Stimulated activated naive CD4-positive, alpha-beta T cell (primary cell): ENCODE measurements at regions not wholly inside any gene's neighbourhood (a gene's known extent, or its start where the extent isn't known, plus 50 kb on each side); places are given as distances from the start of the nearest gene placed in this dataset.
"Not testable (repeated sequence)": the region's sequence is repeated elsewhere in the genome, so short reads cannot be mapped to it uniquely, and the experiment has no call there.

Source experiments
- DNase-seq, 6 experiments: peaks; one replicate each; lab custom pipeline; 2025; lab: John Stamatoyannopoulos, UW

DNA sequence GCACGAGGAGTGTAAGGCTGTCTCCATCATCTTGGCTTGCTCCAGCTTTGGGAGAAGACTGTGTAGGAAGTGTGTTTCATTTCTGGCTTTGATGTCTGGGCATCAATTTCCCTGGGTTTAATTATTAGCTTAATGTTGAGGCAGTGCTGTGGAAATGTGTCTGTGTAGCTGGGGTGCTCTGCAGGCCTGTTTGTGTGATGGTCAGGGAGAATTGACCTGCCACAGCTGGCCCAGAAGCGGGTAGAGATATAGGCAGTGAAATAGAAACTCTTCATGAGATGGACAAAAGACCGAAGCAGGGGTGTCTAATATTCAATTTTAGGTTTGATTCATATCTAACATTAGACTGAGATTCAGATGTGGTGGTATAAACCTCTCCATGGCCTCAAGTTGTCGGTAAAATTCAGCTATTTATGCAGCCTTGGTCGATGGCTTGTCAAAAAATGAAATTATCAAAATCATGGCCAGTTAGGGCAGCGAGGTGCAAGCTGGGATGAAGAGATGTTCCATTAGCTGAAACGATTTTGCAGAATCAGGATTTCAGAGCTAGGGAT lies 95.3 kb upstream of the SNX9 start:
- DNase-seq: no peak

DNA sequence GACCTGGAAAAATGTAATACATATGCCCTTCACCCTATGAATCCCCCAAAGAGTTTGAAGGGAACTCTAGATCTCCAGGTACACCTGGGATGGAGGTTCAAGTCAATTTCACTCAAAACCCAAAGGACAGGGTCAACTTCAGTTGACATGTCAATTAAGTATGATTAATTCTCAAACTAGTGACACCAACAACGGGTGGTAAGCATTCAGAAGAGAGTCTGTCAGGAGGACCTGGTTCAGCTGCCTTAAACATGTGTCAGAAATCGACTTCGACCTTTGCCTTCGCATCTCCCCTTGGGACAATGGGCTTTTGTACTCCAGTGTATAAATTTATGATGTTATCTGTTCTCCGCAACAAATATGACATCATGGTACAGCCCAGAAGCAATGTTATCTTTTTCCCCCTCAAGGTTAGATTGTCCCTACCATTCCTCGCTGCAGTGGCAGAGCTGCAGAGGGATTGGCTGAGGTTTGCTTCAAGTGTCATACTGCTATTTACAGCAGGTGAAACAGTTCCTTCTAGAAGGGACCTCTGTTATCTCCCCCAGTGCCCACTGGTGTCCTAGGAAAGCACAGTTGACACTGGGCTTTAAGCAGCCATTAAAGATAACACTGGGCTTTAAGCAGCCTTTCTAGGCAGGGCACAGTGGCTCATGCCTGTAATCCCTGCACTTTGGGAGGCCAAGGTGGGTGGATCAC lies 94.7 kb upstream of the SNX9 start:
- DNase-seq: no peak

DNA sequence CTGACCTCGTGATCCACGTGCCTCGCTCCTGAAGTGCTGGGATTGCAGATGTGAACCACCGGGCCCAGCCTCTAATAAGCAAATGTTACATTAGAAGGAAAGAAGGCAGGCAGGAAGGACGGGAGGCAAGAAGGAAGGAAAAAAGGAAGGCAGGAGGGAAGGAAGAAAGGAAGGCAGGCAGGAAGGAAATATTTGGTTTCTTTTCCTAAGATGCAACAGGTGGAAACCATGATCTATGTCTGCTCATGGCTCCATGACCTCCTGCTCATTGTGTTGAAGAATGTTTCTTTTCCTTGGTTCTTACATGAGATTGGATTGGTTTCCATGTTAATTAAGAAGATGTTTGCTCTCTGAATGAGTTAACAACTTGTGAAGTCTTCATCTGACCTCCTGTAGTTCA lies 91.8 kb upstream of the SNX9 start:
- DNase-seq: no peak

DNA sequence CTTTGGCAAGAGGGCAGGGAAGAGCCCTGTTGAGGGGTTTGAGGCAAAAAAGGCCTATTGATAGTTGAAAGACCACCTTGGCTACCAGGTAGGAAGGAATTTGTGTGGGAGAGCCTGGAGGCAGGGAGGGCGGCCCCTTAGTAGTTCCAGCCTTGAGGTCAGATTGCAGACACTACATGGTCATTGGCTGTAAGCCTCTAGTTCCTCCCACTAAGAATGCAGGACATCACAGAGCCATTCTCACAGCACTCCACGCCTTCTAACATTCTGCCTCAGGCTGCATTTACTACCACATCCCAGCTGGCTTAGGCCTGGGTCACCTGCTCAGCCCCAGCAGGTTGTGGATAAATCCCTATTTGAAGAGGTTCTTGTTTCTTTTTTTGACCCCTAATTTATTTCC lies 91.0 kb upstream of the SNX9 start:
- DNase-seq: no peak

DNA sequence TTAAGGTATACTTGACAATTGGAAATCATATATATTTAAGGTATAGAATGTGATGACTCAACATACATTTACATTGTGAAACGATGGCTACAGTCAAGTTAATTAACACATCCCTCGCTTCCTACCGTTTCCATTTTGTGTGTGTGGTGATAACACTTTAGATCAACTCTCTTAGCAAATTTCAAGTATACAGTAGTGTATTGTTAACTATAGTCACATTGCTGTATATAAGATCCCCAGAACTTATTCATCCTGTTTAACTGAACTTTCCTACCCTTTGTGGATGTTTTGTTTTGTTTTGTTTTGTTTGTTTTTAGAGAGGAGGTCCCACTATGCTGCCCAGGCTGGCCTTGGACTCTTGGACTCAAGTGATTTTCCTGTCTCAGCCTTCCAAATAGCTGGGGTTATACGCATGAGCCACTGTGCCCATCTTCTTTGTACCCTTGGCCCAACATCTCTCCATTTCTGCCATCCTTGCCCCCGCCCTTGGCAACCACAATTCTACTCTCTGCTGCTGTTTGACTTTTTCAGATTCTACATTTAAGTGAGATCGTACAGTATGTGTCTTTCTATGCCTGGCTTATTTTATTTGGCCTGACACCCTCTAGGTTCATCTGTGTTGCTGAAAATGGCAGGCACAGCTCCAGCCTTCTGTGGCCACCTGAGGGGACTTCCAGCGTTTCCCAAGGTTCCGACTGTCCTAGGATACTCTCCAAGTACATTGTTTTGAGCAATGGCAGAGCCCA lies 90.5 kb upstream of the SNX9 start:
- no peak for DNase-seq

DNA sequence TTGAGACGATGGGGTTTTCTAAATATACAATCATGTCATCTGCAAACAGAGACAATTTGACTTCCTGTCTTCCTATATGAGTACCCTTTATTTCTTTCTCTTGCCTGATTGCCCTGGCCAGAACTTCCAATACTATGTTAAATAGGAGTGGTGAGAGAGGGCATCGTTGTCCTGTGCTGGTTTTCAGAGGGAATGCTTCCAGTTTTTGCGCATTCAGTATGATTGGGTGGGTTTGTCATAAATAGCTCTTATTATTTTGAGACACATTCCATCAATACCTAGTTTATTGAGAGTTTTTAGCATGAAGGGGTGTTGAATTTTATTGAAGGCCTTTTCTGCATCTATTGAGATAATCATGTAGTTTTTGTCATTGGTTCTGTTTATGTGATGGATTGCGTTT lies 86.5 kb upstream of the SNX9 start:
- DNase-seq: not testable (repeated sequence)

DNA sequence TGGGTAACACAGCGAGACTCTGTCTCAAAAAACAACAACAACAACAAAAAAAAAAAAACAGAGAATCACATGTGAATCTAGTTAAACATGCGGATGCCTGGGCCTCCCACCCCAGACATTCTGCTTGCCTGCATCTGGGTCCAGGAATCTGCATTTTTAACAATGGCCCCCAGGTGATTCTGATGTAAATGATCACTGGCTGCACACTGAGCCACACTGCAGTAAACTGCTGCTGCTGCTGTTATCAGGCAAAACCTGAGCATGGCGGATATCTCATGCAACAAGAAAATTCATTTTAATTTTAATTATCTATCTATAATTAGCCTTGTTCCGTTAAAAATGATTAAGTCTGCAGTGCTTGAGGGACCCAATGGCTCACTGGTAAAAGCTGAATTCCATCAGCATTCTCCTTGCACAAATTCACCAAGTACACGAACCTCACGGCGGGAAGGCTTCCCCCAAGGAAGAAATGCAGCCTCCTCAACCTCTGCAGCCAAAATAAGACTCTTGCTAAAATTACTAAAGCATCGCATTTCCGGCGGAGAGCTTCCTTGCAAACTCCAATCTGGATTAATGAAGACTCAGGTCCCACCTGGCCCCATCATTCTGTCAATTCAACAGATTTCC lies 81.6 kb upstream of the SNX9 start:
- no peak for DNase-seq

DNA sequence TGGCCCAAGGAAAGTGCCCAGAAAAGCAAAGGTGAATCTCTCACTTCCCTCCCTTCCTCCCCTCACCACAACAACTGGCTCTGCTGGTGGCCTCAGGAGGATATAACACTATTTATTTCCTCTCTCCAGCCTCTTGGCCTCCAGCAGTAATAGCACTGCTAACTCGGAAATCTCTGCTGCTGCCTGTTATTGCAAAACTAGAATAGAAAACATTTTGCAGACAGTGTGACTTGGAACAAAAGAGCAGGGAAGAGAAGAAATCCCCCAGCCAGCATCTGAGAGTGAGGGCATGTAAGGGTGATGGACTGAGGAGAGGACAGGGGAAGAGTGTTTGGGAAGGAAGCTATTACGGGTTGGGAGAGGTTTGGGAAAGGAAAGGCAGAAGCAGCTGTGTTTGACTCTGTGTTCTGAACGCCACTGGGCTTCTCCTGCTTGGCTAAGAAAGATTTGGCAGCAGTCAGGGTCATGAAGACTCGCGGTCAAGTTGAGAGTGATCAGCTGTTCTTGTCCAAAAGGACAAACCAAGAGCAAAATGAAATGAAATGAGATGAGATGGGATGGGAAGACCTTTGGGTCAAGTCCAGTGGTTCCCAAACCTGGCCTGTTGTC lies 81.0 kb upstream of the SNX9 start:
- DNase-seq: no peak

DNA sequence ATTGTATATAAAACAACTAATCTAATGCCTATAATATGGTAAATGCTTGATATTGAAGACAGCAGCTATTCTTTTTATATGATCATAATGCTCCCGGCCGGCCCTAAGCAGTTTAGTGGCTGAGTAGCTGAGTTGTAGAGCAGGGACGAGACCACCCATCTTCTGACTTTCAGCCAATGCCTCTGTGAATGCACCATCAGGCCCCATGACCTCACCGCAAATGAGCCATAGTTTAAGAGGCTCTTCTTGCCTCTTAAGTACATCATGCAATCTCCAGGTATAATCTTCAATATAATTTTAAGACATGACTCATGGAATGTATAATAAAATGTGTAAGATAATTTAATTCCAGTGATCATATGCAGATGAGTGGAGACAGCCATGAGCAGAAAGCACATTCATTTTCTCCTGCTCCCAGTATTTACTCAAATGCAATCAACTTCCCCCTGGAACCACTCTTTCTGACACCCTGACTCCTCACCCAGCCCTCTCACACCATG lies 78.9 kb upstream of the SNX9 start:
- DNase-seq: no peak

DNA sequence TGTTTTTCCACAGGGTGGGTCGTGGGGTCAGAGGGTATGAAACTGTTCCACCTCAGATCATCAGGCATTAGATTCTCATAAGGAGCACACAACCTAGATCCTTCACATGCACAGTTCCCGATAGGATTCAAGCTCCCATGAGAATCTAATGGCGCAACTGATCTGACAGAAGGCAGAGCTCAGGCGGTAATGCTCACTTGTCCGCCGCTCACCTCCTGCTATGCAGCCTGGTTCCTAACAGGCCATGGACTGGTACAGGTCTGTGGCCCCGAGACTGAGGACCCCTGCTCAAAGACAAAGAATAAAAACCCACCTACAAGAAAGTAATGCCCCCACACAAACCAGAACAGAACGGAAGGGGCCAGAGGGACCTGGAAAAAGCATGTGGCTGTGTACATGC lies 76.1 kb upstream of the SNX9 start:
- no peak for DNase-seq

DNA sequence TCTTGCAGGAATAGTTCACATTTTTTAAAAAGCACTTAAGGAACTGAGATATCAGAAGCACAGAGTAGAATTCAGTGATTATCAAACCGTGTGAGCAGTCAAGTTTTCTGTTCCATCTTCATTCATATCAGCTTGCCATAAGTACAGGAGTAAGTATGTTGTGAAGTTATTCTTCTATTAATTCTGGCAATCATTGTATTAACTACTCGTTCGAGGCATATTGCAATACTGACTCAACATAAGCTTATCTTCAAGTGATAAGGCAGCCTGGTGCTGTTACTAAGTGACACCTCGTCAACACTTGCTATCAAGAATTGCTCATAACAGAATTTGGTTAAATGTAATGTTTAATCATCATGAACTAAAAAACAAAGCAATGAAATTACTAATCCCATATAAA lies 75.7 kb upstream of the SNX9 start:
- DNase-seq: no peak

DNA sequence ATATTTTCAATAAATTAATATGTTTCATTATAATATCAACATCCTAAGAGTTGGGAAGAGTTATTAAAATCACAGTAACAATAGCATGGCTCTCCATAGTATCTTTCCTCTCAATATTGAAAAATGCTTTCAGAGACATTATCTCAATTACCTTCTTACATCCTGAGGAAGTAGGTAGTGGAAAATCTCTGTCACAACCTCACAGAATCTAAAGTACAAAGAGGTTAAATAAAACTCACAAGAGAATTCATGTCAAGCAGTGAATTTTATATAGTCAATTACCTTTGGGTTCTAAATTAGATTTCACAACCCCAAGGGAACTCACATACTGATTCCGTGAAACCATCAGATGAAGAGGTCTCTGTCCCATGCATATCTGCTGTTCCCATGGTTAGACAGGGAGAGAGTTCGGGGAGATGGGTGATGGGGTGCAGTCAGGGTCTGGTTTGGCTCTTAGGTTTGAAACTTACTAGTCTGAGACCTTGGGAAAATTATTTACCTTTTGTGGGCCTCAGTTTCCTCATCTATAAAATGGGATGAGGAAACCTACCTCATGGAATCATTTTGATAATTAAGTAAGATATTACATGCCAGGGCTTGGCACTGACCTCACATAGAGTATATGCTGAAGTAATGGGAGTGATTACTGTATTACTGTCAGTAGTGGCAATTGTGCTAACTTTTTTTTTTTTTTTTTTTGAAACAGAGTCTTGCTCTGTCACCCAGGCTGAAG lies 74.0 kb upstream of the SNX9 start:
- no peak for DNase-seq

DNA sequence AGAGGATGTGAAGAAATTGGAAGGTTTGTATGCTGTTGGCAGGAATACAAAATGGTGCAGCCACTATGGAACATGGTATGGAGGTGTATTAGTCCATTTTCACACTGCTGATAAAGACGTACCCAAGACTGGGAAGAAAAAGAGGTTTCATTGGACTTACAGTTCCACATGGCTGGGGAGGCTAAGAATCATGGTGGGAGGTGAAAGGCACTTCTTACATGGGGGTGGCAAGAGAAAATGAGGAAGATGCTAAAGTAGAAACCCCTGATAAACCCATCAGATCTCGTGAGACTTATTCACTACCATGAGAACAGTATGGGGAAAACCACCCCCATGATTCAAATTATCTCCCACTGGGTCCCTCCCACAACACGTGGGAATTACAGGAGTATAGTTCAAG lies 72.1 kb upstream of the SNX9 start:
- not testable (repeated sequence) for DNase-seq

DNA sequence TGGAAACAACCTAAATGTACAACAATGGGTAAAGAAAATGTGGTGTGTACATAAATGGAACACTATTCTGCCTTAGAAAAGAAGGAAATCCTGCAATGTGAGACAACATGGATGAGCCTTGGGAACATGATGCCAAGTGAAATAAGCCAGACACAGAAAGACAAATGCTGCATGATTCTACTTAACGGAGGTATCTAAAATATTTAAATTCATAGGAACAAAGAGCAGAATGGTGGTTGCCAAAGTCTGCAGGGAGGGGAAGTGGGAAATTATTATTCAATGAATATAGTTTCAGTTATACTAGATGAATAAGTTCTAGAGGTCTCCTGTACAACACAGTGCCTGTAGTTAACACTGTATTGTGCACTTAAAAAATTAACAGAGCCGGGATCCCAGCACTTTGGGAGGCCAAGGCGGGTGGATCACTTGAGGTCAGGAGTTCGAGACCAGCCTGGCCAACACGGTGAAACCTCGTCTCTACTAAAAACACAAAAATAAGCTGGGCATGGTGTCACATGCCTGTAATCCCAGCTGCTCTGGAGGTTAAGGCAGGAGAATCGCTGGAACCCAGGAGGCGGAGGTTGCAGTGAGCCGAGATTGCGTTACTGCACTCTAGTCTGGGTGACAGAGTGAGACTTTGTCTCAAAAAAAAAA lies 71.4 kb upstream of the SNX9 start:
- no peak for DNase-seq

DNA sequence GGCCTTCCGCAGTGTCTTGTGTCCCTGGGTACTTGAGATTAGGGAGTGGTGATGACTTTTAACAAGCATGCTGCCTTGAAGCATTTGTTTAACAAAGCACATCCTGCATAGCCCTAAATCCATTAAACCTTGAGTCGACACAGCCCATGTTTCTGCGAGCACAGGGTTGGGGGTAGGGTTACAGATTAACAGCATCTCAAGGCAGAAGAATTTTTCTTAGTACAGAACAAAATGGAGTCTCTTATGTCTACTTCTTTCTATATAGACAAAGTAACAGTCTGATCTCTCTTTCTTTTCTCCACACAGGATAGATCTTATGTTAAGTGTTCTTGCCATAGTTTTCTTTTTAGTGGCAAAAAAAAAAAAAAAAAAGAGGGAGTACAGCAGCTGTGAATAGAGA lies 70.2 kb upstream of the SNX9 start:
- DNase-seq: not testable (repeated sequence)

DNA sequence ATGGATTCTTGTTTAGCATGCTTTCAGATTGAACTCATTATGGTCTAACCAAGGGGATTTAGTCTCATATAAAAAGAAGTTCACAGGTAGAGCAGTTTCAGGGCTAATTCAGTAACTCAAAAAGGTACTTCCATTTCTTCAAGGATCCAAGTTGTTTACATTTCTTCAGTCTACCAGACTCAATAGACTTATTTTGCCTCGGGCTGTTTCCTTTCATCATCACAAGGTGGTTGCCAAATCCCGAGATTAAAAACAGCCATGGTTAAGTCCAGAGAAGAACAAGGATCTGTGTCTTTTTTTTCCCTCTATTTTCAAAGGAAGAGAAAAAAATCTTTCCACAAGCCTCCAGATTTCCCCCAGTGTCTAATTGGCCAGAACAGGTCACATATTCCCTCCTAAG lies 69.8 kb upstream of the SNX9 start:
- no peak for DNase-seq

DNA sequence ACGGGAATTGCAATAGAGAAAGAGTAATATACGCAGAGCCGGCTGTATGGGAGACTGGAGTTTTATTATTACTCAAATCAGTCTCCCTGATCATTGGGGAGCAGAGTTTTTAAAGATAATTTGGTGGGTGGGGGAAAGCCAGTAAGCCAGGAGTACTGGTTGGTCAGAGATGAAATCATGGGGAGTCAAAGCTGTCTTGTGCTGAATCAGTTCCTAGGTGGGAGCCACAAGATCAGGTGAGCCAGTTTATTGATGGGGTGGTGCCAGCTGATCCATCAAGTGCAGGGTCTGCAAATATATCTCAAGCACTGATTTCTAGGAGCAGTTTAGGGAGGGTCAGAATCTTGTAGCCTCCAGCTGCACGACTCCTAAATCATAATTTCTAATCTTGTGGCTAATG lies 69.2 kb upstream of the SNX9 start:
- DNase-seq: not testable (repeated sequence)

DNA sequence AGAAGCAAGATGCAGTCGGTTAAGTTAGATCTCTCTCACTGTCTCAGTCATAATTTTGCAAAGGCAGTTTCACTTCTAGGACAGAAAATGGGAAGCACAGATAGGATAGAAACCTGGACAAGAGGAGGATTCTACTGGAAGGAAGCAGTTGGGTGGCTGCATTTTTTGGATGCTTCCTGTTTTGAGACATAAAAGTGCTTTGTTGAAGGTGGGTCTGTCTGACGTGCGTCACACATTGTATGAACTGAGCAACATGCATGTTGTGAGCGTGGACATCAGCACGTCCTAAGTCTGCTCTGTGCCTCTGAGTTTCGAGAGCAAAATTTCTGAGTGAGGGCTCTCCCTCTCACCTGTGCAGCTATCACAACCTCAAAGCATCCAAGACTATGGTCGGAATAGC lies 68.7 kb upstream of the SNX9 start:
- DNase-seq: peak in 3 of 6 experiments; percentile 13 to 38 (median 32)

DNA sequence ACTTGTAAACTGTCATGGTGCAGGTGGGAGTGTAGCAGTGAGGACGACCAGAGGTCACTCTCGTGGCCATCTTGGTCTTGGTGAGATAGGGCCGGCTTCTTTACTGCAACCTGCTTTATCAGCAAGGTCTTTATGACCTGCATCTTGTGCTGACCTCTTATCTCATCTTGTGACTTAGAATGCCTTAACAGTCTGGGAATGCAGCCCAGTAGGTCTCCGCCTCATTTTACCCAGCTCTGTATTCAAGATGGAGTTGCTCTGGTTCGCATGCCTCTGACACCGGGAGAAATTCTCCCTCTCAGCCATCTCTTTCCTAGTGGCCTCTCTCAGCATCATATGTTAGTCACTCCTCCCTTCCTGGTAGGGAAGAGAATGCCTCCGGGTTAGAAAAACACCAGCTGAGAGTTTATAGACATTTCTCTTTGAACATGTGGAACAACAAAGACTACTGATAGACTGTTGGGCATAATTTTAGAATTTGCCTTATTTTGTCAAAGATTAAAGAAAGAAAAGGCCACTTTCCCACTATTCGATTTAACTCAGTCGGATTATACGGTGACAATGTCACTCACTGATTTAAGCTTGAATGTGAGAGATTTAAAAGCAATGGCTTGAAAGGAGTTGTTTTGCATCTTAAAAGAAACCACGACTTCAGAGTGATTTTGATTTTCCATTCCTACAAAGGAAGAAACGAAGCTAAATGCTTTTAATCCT lies 67.9 kb upstream of the SNX9 start:
- no peak for DNase-seq

DNA sequence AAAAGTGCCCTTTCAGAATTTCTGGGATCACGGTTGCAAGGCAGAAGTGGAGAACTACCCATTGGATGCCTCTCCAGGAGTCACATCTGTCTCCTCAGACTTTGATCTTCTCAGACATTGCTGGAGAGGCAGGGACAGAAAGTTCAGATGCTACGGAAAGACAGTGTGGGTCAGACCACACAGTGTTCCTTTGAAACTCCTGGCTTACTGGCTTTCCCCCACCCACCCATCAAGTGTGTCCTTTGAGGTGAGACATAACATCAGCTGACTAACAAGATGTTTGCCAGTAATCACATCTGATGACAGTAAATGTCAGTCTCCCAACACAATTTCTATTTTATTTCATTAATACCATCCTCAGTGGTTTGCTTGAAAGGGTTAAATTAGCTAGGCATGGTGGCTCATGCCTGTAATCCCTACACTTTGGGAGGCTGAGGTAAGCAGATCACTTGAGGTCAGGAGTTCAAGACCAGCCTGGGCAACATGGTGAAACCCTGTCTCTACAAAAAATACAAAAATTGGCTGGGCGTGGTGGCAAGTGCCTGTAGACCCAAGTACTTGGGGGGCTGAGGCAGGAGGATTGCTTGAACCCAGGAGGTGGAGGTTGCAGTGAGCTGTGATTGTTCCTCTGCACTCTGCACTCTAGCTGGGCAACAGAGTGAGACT lies 67.2 kb upstream of the SNX9 start:
- peak; percentile 38 to 77 (median 58) for DNase-seq
